GM18858 (cell line): ENCODE measurements at regions not wholly inside any gene's neighbourhood (a gene's known extent, or its start where the extent isn't known, plus 50 kb on each side); places are given as distances from the start of the nearest gene placed in this dataset.

Experiments used
- ATAC-seq: cut with Tn5 transposase; IDR thresholded peaks from one replicate; pipeline ENCODE4 v1.9.1; 2021; ENCODE audit not compliant: unreplicated experiment

DNA sequence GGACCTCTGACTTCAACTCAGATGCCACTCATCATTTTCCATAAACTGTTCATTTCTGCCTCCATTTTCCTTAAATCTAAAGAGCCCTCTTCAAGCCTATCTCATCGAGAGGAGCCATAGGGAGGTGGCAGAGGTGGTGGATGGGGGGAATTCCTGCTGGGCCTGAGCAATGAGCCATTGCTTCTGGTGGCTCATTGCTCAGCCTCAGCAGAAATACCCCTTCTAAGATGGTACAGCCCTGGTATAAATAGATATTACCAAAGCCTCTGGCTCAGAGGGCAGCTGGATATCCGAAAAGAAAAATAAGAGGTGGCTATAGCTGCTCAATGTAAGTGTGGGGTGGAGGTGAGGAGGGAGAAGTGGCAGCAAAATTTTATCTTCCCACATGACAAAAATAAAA lies 313.5 kb downstream of the CAAP1 start:
- no peak for ATAC-seq

DNA sequence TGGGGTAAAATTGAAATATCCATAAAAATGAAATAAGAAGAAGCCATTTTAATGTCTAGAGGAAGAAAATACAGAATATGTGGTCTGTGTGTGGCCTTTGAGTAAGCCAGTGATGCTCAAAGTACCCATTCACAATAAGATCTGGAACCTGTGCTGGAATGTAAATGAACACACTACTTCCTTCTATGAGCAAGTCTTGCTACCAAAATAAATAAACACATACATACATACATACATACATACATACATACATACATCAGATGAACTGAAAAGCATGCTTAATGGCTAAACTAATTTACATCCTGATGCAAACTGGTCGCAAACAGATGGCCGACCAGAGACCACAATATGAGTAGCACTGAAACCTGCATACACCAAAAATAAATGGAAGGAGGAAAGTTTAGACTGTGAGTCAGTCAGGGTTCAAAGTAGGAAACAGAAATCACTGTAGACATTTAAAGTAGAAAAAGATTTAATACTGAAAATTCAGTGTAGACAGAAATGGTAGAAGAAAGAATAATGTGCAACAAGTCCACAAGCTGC lies 317.6 kb downstream of the CAAP1 start:
- ATAC-seq: no peak

DNA sequence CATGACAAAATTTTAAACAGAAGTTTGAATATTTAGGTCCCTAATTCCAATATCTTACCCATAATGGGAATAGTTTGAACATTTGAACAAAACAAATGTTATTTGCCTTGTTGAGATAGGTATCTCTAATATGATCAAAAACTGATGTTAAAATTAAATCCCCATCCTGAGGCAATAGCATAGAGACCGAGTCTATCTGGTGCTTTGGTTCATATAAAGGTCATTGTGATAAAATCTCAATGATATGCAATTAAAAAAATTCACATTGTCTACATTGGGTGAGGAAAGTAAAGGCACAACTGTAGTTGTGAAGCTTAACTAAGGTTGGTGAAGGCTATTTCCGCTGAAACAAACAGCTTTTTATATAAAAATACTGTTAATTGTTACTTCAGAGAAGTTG lies 318.3 kb downstream of the CAAP1 start:
- no peak for ATAC-seq

DNA sequence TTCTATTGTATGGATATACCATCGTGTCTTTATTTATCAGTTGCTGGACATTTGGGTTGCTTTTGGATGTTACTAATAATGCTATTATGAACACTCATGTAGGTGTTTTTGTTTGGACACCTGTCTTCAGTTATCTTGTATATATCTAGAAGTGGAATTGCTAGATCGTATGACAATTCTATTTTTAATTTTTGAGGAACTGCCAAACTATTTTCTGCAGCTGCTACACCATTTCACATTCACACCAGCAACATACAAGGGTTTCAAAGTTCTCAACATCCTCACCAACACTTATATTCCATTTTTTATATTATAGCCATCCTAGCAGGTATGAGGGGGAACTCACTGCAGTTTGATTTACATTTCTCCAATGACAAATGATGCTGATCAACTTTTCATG lies 324.6 kb downstream of the CAAP1 start:
- ATAC-seq: no peak

DNA sequence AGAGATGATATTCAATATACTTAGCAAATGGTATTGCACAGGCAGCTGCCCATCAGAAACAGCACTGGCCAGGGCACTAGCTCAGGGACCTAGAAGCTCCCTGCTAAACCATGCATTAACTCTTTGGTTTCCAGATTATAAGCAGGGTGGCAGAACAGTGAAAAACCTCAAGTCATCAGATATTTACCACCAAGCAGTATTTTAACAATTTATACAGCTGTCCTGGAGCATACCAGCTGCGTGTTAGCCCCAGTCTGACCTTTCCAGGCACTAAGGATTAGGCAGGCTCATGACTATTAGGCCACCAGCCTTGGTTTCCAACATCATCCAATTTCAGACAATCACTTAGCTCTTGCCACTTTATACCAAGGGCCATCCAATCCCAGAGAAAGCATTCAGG lies 326.5 kb downstream of the CAAP1 start:
- ATAC-seq: no peak

DNA sequence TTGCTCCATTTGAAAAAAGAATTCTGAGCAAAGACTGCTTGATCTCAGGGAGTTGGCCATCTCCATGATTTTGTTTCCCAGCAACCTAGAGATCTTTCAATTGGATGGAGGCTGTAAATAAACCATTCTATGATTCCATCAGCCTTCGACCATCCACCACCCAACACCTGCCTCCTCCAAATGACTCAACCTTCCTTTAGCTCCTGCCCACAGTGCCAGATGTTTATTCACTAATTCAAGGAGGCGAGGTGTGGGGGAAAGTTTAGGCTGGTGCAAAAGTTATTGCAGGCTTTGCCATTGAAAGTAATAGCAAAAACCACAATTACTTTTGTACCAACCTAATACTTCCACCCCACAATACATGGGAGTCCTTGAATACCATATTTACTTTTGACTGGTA lies 327.5 kb downstream of the CAAP1 start:
- ATAC-seq: no peak

DNA sequence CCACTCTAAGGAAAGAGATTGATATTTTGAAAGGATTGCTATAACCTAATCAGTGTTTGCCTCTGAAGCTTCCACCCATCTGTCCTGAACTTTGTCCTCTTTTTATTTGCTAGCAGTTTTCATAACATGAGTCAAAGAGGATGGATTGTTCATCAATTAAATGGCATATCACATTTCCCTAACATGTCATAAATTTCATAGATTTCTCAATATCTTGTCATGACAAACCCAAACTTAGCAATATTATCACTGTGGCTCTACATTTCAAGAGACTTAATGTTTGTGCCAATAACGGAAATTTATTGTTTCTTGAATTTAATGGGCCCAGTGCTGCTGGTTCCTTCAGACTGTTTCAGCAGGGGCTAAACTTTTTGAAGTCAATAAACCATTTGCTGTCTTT lies 330.3 kb downstream of the CAAP1 start:
- ATAC-seq: no peak

DNA sequence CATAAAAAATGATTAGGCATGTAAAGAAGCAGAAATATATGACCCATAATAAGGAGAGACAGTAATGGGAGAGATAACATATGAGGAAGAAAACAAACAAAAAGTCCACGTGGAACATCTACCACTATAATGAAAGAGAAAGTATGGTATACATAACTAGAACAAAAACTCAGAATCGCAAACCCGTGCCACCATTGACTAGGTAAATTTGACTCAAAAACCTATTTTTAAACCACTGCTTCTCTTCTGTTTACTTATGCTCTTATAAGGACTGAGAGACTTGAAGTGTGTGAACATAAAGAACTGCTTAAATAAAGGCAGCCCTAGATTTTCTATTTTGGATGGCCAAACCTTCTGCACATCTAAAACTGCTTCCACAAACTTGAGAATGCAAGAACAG lies 330.7 kb downstream of the CAAP1 start:
- ATAC-seq: peak; percentile 64

DNA sequence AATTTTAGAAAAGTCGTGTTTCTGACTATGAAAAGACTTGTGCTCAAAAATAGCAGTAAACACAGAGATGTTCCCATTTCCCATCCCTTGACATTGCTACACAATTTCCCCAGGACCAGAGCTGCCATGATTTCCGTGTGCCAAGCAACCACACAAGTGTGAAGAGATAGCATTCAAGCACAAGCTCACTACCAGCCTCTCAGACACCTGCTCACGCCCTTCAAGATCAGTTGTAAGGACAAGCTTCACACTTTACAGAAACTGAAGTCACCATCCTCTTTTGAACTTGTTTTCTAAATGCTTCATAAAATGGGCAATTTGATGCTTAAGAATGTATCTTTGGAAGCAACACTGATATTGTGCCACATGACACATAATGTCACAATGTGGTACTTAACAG lies 333.1 kb downstream of the CAAP1 start:
- ATAC-seq: no peak

DNA sequence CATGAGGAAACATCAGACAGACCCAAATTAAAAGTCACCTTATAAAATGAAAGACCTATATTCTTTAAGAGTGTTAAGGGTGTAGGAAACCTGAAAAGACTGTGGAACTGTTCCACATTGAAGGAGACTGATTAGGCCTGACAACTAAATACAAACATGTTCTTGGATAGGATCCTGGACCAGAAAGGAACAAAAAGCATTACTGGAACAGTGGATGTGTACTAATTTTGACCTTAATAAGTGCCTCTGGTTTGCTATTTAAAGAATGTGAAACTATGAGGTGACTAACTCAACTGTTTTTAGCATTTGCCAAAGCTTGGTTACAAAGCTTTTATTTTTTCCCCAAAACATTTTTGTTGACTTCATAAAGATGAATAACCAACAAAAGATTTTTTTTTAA lies 340.6 kb downstream of the CAAP1 start:
- no peak for ATAC-seq

DNA sequence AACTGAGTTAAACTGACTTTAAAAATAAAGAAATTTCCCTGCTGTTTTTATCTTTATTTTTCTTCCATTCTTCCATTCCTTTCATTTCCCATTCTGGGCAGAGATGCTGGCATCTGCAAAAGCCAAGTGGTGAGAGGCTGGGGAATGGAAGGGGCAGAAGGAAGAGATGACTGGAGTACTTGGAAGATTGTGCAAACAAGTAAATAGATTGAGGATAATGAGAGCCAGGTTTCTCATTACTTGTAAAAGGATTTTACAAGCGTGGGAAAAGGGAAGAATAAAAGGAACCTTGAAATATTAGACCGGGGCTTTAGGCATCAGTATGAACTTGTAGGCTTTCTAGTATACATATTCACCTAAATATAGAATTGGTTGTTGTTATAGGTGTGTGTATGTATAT lies 341.2 kb downstream of the CAAP1 start:
- no peak for ATAC-seq

DNA sequence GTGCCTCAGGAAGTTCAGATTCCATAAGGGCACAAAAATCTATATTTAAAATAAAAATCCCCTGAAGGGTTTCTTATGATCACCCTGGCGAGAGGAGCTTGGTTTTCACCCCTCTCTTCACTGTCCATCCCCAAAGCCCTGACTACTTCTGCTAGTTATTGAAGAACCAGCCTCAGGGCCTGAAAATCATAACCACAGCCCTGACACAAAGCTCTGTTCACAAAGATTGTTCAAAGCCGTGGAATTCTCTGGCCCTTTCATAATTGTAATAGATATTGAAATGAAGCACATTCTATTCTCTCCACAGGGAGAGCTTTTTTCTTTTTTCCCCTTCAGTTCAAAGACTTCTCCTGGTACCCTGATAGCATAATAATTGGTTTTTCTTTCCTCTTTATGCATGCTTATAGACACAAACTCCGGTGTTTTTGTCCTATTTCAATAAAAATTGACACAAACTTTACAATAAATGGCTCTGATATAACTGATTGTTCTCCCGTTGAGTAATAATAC lies 343.8 kb downstream of the CAAP1 start:
- no peak for ATAC-seq

DNA sequence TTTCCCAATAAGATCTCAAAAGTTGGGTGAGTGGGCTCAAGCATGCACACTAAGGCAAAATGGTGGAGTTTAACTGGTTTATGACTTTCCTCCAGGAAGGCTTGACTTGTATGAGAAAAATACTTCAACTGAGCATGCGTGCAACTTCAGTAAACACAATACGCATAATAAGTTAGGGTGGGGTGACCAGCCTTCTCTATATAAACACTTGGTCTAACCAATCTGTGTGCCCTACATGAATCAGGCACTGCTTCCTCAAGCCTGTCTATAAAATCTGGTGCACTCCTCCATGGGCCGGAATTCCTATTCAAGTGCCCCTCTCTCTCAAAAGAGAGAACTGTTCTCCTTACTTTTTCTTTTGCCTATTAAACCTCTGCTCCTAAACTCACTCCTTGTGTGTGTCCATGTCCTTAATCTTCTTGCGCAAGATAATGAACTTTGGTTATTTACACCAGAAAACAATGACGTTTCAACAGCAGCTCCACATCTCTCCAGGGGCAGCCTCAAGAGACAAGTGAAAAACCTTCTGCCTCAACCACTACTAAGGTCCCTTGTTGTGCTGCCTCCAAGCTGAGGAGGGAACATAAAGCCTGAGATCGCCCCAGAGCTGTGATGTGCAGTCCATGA lies 352.6 kb downstream of the CAAP1 start:
- no peak for ATAC-seq

DNA sequence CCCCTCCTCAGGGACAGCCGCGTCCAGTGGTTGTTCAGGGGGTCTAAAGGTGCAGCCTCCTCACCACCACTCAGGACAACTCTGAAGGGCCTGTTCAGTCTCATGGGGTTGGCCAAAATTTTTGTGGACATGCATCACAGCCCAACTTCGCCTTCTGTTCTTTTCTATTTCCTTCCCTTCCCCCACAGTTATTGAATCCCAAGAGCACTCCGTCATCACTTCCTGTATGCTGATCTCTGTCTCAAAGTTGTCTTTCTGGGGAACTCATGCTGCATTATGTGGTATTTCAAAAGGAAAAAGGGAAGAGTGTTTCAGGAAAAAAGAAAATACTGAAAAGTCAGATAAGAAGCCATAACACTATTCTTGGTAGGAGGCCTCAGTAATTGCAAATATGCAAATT lies 355.4 kb downstream of the CAAP1 start:
- no peak for ATAC-seq

DNA sequence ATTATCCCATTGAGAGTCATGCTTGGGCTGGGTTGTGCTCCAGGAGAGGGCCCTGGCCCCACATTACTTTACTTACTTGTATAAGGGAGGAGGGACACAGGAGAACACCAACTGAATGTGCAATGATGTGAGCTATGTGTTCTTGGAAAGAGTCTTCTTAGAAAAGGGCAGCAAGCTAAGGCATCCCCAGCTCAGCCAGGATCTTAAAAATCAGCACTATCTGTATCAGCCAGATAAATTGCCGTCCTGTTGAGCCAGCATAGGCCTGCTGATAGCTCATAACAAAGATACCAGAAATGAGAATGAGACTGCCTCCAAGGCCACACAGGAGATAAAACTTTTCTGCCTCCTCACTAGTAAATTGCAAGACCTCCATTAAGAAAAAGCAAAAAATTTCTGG lies 357.5 kb downstream of the CAAP1 start:
- ATAC-seq: no peak

DNA sequence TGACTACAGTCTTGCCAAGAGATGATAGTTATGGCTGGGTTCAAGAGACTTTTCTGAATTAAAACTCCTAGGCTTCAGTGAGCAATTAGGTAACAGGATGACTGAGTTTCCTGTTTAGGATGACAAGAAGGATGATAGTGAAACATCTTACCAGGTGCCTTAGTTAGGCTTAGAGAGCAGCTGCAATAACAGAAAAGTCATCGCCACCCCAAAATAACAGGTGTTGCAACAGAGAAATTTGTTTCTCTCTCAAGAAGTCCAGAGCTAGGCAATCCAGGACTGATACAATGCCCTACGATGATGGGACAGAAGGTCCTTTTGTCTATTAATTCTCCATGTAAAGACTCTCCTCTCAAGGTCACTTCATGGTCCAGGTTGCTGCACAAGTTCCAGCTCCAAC lies 361.8 kb downstream of the CAAP1 start:
- no peak for ATAC-seq

DNA sequence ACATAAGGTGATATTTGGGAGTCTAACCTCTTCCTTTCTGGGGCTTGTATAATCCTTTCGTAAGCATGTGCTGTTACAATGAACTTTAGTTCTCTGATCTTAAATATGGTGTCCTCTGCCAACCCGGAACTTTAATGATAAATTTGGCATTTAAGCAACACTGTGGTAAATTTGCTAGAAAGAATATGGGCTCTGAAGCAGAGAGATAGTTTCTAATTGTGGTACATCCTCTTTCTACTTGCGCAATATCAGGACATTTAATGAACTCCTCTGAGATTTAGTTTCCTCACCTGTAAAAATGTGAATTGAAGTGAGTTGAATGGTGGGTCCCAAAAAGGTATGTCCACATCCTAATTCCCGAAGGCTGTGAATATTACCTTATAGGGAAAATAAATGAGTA lies 364.7 kb downstream of the CAAP1 start:
- ATAC-seq: no peak

DNA sequence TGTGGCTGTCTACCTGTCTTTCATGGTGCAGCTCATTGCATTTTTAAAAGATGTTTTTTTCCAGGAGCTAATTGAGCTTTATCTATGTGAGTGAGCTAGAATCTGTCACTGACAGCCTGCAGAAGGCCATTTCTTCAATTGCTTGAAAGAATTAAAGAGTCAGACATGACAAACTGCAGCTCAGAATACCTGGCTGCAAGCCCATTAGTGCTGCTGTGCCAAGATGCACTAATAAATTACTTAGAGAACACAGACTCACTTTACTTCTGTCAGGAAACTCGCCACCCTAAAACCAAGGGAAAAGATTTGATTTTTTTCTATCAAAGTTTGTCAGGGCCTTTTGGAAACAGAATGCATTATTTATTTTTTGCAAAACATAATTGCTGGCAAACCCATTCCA lies 368.3 kb downstream of the CAAP1 start:
- no peak for ATAC-seq

DNA sequence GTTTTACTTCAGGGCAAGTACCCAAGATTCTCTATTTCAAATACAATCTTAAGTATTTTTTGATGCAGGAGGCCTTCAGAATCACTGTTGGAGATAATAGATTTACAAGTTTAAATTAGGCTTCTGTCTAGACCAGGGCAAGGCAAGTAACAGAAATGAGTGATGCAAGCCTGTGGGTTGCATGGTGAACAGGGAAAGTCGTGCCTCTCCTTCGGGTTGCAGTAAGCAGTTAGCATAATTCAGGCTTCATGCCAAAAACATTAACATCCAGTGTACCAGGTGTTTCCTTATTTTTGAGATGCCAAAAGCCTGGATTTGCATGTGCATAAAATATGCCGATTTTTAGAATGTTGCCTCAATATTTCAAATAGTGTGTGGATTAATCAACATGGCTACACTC lies 369.0 kb downstream of the CAAP1 start:
- no peak for ATAC-seq

DNA sequence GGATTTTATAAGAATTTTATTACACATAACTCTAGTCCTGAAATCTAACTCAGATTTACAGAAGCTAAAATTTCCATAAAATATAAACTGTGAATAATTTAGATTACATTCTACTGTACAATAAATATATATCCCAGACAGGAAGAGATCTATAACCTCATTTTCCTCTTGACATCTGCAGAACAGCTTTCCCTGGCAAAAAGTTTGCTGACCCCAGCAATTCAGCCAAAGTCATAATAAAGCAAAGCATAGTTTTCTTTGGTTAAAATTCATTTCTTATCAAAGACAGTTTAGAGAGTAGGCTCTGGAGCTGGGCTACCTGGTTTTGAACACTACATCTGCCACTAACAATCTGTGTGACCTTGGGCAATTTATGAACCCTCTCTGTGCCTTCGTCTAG lies 372.5 kb downstream of the CAAP1 start:
- ATAC-seq: no peak

DNA sequence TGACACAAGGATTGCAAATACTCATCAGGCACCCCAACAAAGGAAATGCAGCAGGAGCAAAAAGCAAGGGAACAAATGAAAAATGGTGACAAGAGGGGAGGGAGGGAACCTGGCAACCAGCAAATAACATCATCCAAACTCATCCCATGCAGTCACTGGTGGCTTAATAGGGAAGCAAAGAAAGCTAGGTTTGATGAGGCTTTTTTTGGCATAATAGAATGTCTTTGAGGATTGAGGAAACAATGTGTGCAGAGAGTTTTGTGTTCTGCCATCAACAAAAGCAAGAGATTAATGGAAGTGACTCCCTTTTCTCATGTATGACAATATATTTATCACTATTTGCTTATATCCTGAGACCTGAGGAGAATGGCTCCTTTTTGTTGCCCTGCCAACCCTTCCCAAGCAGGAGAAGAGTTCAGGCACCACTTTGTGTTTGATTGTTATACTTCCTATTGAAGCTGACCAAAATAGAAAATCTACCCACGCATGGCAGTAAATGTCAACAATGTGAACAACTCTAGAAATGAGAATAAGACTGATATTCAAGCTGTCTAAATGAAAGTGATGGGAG lies 375.7 kb downstream of the CAAP1 start:
- ATAC-seq: no peak

DNA sequence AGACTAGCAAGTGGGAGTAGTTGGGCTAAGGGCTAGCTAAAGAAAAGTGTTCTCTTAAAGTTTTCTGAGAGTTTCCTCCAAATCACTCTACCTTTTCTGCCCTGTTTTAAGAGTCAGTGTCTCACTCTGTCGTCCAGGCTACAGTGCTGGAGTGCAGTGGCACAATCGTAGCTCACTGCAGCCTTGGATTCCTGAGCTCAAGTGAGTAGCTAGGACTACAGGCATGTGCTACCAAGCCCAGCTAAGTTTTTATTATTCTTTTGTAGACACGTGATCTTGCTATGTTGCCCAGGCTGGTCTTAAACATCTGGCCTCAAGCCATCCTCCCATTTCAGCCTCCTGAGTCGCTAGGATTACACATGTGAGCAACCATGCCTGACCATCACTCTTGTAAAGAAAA lies 378.9 kb downstream of the CAAP1 start:
- ATAC-seq: no peak

DNA sequence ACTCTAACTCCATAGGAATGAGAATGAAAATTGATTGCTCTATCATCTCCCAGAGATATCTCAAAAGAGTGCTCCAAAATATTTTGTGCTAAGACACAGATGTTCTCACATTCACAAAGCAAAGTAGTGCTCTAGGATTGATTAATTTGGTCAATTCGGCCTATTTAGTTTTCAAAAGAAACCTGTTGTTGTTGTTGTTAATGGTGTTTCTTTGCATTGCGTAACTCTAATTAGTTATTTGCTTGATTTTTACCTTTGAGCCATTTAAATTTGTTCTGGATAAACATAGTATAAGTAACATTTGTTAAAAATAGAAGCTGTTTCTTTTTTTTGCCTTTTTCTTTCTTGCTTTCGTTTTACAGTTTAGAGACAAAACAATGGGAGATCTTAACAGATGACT lies 382.5 kb downstream of the CAAP1 start:
- ATAC-seq: no peak
